HEK293 (cell line): ENCODE measurements at regions not wholly inside any gene's neighbourhood (a gene's known extent, or its start where the extent isn't known, plus 50 kb on each side); places are given as distances from the start of the nearest gene placed in this dataset.

Experiments
- CTCF ChIA-PET: fragments of 350-600 bp; formaldehyde crosslinking; extraction: SDS; loops from one replicate; lab custom pipeline; 2021; ENCODE audit warnings: antibody characterized with exemption; lab: Yijun Ruan, JAX
- POLR2A ChIA-PET: fragments of 300-600 bp; formaldehyde crosslinking; extraction: SDS; loops from one replicate; lab custom pipeline; 2020; ENCODE audit warnings: antibody characterized with exemption, inconsistent platforms; lab: Yijun Ruan, JAX
- H3K27ac ChIP-seq: fragments of 200-500 bp; sonication (Bioruptor generic); 2 replicates; pipeline ENCODE4 v1.5.1; 2014; ENCODE audit warnings: low read depth, low read length, control low read depth, inconsistent platforms; ENCODE audit errors: extremely low read depth
- H3K36me3 ChIP-seq, 2 experiments: fragments of 200-500 bp in 1 of 2; sonication (Bioruptor generic) in 1 of 2; 1 replicate in 1 of 2; 2 replicates in 1 of 2; pipeline ENCODE4 v1.5.1; 2014 to 2017; ENCODE audit warnings: inconsistent platforms in 2 of 2, low read length in 2 of 2; ENCODE audit not compliant: control insufficient read depth in 2 of 2, insufficient read depth in 1 of 2
- H3K4me1 ChIP-seq: fragments of 200-500 bp; sonication (Bioruptor generic); 2 replicates; pipeline ENCODE4 v1.5.1; 2014; ENCODE audit warnings: mild to moderate bottlenecking, low read length, inconsistent platforms; ENCODE audit not compliant: control insufficient read depth, insufficient read depth
- H3K4me3 ChIP-seq: 2 replicates; pipeline ENCODE4 v1.5.1; 2011; ENCODE audit warnings: low read depth, mild to moderate bottlenecking, control low read depth, low read length, moderate library complexity
- H3K9me3 ChIP-seq: fragments of 200-500 bp; sonication (Bioruptor generic); 2 replicates; pipeline ENCODE4 v1.5.1; 2014; ENCODE audit warnings: low read depth, low read length, inconsistent platforms; ENCODE audit not compliant: control insufficient read depth, insufficient read depth
- PRDM10 ChIP-seq: fragments of 450-650 bp; formaldehyde crosslinking; IDR thresholded peaks from 2 replicates; pipeline ENCODE4 v1.5.1; 2016; ENCODE audit warnings: missing biosample characterization, missing genetic modification characterization
- SETDB1 ChIP-seq: IDR thresholded peaks from one replicate; pipeline ENCODE4 v1.6.1; 2017; ENCODE audit warnings: mild to moderate bottlenecking, low read length, moderate library complexity, mixed read lengths; ENCODE audit not compliant: insufficient read length
- ZBTB1 ChIP-seq: fragments of 450-650 bp; formaldehyde crosslinking; IDR thresholded peaks from 2 replicates; pipeline ENCODE4 v1.5.1; 2016; ENCODE audit warnings: missing biosample characterization, missing genetic modification characterization
- ZEB2 ChIP-seq: fragments of 450-650 bp; formaldehyde crosslinking; IDR thresholded peaks from 2 replicates; pipeline ENCODE4 v1.5.1; 2016; ENCODE audit warnings: missing biosample characterization, missing genetic modification characterization
- ZFP37 ChIP-seq: fragments of 450-650 bp; formaldehyde crosslinking; IDR thresholded peaks from 2 replicates; pipeline ENCODE4 v1.5.1; 2016; ENCODE audit warnings: missing biosample characterization, missing genetic modification characterization
- ZFP41 ChIP-seq: fragments of 450-650 bp; formaldehyde crosslinking; IDR thresholded peaks from 2 replicates; pipeline ENCODE4 v1.5.1; 2016; ENCODE audit warnings: missing biosample characterization, missing genetic modification characterization, borderline replicate concordance
- ZNF133 ChIP-seq: fragments of 450-650 bp; formaldehyde crosslinking; IDR thresholded peaks from 2 replicates; pipeline ENCODE4 v1.5.1; 2016; ENCODE audit warnings: missing biosample characterization, missing genetic modification characterization
- ZNF140 ChIP-seq: fragments of 450-650 bp; formaldehyde crosslinking; IDR thresholded peaks from 2 replicates; pipeline ENCODE4 v1.5.1; 2016; ENCODE audit warnings: missing biosample characterization, missing genetic modification characterization
- ZNF223 ChIP-seq: fragments of 450-650 bp; formaldehyde crosslinking; IDR thresholded peaks from 2 replicates; pipeline ENCODE4 v1.5.1; 2016; ENCODE audit warnings: missing biosample characterization, missing genetic modification characterization
- ZNF24 ChIP-seq: fragments of 450-650 bp; formaldehyde crosslinking; IDR thresholded peaks from 2 replicates; pipeline ENCODE4 v1.5.1; 2016; ENCODE audit warnings: missing biosample characterization, missing genetic modification characterization
- ZNF280D ChIP-seq: fragments of 450-650 bp; formaldehyde crosslinking; IDR thresholded peaks from 2 replicates; pipeline ENCODE4 v1.5.1; 2016; ENCODE audit warnings: missing biosample characterization, missing genetic modification characterization
- ZNF302 ChIP-seq: fragments of 450-650 bp; formaldehyde crosslinking; IDR thresholded peaks from 2 replicates; pipeline ENCODE4 v1.5.1; 2016; ENCODE audit warnings: missing biosample characterization, missing genetic modification characterization, low read depth
- ZNF416 ChIP-seq: fragments of 450-650 bp; formaldehyde crosslinking; IDR thresholded peaks from 2 replicates; pipeline ENCODE4 v1.5.1; 2016; ENCODE audit warnings: missing biosample characterization, missing genetic modification characterization
- ZNF449 ChIP-seq: fragments of 450-650 bp; formaldehyde crosslinking; IDR thresholded peaks from 2 replicates; pipeline ENCODE4 v1.5.1; 2017; ENCODE audit warnings: missing biosample characterization, mild to moderate bottlenecking, missing genetic modification characterization, moderate library complexity
- ZNF488 ChIP-seq: fragments of 450-650 bp; formaldehyde crosslinking; IDR thresholded peaks from 2 replicates; pipeline ENCODE4 v1.5.1; 2016; ENCODE audit warnings: missing biosample characterization, missing genetic modification characterization
- ZNF596 ChIP-seq: fragments of 450-650 bp; IDR thresholded peaks from 2 replicates; pipeline ENCODE4 v1.5.0; 2018; ENCODE audit warnings: missing biosample characterization, mild to moderate bottlenecking, missing genetic modification characterization, moderate library complexity
- ZNF610 ChIP-seq: fragments of 450-650 bp; formaldehyde crosslinking; IDR thresholded peaks from 2 replicates; pipeline ENCODE4 v1.5.1; 2016; ENCODE audit warnings: missing biosample characterization, missing genetic modification characterization, borderline replicate concordance
- ZNF621 ChIP-seq: fragments of 450-650 bp; formaldehyde crosslinking; IDR thresholded peaks from 2 replicates; pipeline ENCODE4 v1.5.1; 2017; ENCODE audit warnings: missing biosample characterization, missing genetic modification characterization
- ZSCAN16 ChIP-seq: fragments of 450-650 bp; formaldehyde crosslinking; IDR thresholded peaks from 2 replicates; pipeline ENCODE4 v1.5.1; 2016; ENCODE audit warnings: missing biosample characterization, missing genetic modification characterization
- ZSCAN4 ChIP-seq: fragments of 450-650 bp; formaldehyde crosslinking; IDR thresholded peaks from 2 replicates; pipeline ENCODE4 v1.5.1; 2017; ENCODE audit warnings: missing biosample characterization, missing genetic modification characterization

- TF ChIP-seq ZNF223 (no peak), ZNF24 (no peak)
- TF ChIP-seq, all 188 proteins: peak for 0
Observed at GRCh38 chr3:72232777-72233176, 447.8 kb upstream of the PROK2 start (continued).

- Histone ChIP-seq H3K9me3 (no peaks in the 10 kb centered on the region), H3K36me3 (no peaks in the 10 kb centered on the region), H3K27ac (no peak overlapping the region), H3K4me3 (no peak overlapping the region), H3K4me1 (no peaks in the 10 kb centered on the region)
- TF ChIP-seq ZNF133 (tag by site-specific recombination) (no peak), ZFP37 (tag by site-specific recombination) (no peak), ZBTB1 (tag by site-specific recombination) (no peak), ZFP41 (tag by site-specific recombination) (no peak), ZNF621 (tag by site-specific recombination) (no peak), ZSCAN16 (tag by site-specific recombination) (no peak), ZNF280D (tag by site-specific recombination) (no peak), ZNF596 (tag by site-specific recombination) (no peak), PRDM10 (tag by site-specific recombination) (no peak), ZNF302 (tag by site-specific recombination) (no peak), ZEB2 (no peak), ZNF488 (tag by site-specific recombination) (no peak), ZNF610 (no peak), SETDB1 (no peak), ZNF140 (no peak), ZSCAN4 (tag by site-specific recombination) (no peak), ZNF416 (tag by site-specific recombination) (no peak), ZNF449 (tag by site-specific recombination) (no peak)
- ChIA-PET POLR2A (no interaction called here), CTCF (no interaction called here)
Observed at GRCh38 chr3:72232331-72232730, 447.4 kb upstream of the PROK2 start.
